Common myeloid progenitor, CD34-positive (primary cell): ENCODE measurements at regions not wholly inside any gene's neighbourhood (a gene's known extent, or its start where the extent isn't known, plus 50 kb on each side); places are given as distances from the start of the nearest gene placed in this dataset.

Experiments used
- CTCF ChIA-PET: fragments of 350-600 bp; sonication (Branson Sonifier 250); formaldehyde crosslinking; loops from one replicate; lab custom pipeline; 2021; ENCODE audit warnings: antibody characterized with exemption; lab: Charles Lee
- POLR2A ChIA-PET: fragments of 350-600 bp; sonication (Branson Sonifier 250); formaldehyde crosslinking; loops from one replicate; lab custom pipeline; 2021; ENCODE audit warnings: antibody characterized with exemption; lab: Charles Lee
- DNase-seq, 3 donors: peaks; one replicate each; pipeline versions ENCODE4 v3.0.0 to v3.0.0-alpha.2; 2013
- H3K27ac ChIP-seq, 2 experiments: 1 replicate in 1 of 2; 2 replicates in 1 of 2; pipeline ENCODE4 v1.7.0; 2013; ENCODE audit warnings: inconsistent platforms in 2 of 2, low read length in 2 of 2, mild to moderate bottlenecking in 2 of 2, low read depth in 1 of 2, moderate library complexity in 1 of 2; ENCODE audit not compliant: severe bottlenecking in 2 of 2, insufficient read depth in 1 of 2, poor library complexity in 1 of 2
- H3K27me3 ChIP-seq, 5 experiments: replicated peaks in 2 of 5; 1 replicate in 3 of 5; 2 replicates in 2 of 5; pipeline versions ENCODE4 v1.6.1 to v1.7.0; 2013; ENCODE audit warnings: low read length in 4 of 5, mild to moderate bottlenecking in 2 of 5, moderate library complexity in 2 of 5, inconsistent platforms in 1 of 5; ENCODE audit not compliant: insufficient read depth in 5 of 5, control insufficient read depth in 4 of 5
- H3K36me3 ChIP-seq, 4 experiments: 1 replicate in 2 of 4; 2 replicates in 2 of 4; pipeline versions ENCODE4 v1.6.1 to v1.7.0; 2013; ENCODE audit warnings: low read length in 3 of 4, control low read depth in 1 of 4, mild to moderate bottlenecking in 1 of 4; ENCODE audit not compliant: control insufficient read depth in 4 of 4, insufficient read depth in 4 of 4
- H3K4me1 ChIP-seq, 4 experiments: 1 replicate in 3 of 4; 2 replicates in 1 of 4; pipeline versions ENCODE4 v1.6.1 to v1.7.1; 2013; ENCODE audit warnings: low read length in 3 of 4, mild to moderate bottlenecking in 3 of 4, control low read depth in 1 of 4, inconsistent platforms in 1 of 4, moderate library complexity in 1 of 4; ENCODE audit not compliant: control insufficient read depth in 4 of 4, insufficient read depth in 4 of 4; ENCODE audit errors: control extremely low read depth in 1 of 4
- H3K4me3 ChIP-seq, 7 experiments: 1 replicate in 4 of 7; 2 replicates in 3 of 7; pipeline versions ENCODE4 v1.5.1 to v1.7.0; 2013; ENCODE audit warnings: mild to moderate bottlenecking in 7 of 7, low read length in 6 of 7, moderate library complexity in 6 of 7, inconsistent platforms in 2 of 7, low read depth in 2 of 7, control low read depth in 1 of 7; ENCODE audit not compliant: insufficient read depth in 4 of 7, control insufficient read depth in 1 of 7; ENCODE audit errors: extremely low read depth in 1 of 7
- H3K9me3 ChIP-seq, 5 experiments: 1 replicate in 4 of 5; 2 replicates in 1 of 5; pipeline versions ENCODE4 v1.6.1 to v1.7.1; 2013; ENCODE audit warnings: low read length in 4 of 5, mild to moderate bottlenecking in 2 of 5, inconsistent platforms in 1 of 5, low read depth in 1 of 5, moderate library complexity in 1 of 5; ENCODE audit not compliant: control insufficient read depth in 4 of 5, insufficient read depth in 2 of 5; ENCODE audit errors: control extremely low read depth in 1 of 5
- WGBS: methylation state at CpG from one replicate; pipeline ENCODE4 v1.1.5; 2013; ENCODE audit not compliant: insufficient coverage; 5-methylcytosine and 5-hydroxymethylcytosine counted together

DNA sequence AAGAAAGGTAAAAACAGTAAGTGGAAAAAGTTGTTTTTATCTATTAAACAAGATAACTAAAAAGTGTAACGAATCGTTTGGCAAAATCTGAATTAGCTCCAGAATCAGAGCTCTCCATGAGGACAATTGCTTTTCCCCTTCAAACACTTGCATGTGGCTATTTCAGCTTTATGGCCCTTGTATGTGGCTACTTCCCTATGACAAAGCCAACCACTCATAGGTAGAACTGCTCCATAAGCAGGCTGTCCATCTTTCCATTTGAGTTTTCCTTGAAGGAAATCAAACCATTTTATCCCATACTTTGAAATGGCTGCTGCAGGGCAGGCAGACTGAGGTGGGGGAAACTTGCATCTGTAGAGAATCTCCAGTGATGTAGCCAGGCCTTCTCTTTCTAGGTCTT is 445.5 kb upstream of the ID2 start:
- Histone ChIP-seq H3K27ac (no peak overlapping the region), H3K4me3 (no peak overlapping the region), H3K27me3 (no peaks in the 10 kb centered on the region), H3K9me3 (no peaks in the 10 kb centered on the region), H3K4me1 (peaks cover 18 to 58% (median 42%) of the 10 kb centered on the region in 4 experiments), H3K36me3 (no peaks in the 10 kb centered on the region)
- DNase-seq = no peak
- WGBS = no CpG with 5 or more reads among the region's 2 CpGs
- POLR2A ChIA-PET = no interaction called here
- CTCF ChIA-PET = no interaction called here

DNA sequence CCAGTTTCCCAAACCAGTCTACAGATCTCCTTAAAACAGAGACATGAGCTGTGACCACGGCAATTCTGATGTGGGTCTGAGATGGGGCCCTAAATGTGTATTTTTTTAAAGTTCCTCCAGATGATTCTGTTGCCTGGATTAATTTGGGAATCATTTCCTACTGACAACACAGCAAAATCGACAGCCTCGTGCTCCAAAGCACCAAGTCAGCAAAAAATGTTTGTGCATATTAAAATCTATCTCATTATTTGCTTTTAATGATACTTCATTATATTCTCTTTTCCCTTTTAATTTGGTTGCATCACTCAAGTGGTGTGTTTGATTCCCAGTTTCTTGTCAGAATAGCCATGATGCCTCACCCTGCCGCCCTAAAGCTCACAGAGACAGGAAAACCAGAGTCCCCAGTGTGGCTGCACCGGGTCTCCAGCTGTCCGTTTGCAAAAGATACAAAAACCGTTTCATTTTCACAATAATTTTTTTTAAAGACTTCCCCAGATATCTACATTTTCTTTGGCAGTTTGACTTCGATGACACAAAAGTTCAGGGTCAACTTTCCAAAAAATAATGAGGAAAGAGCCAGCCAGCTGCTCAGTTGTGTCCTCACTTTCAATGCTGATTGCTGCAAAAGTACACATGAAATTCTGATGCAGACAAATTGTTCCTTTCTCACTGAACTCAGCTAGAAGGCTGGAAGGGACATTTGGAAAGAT is 443.2 kb upstream of the ID2 start:
- Histone ChIP-seq H3K27ac (peak overlapping the region in 1 of 2 experiments; percentile 17), H3K4me1 (peaks cover 18 to 58% (median 42%) of the 10 kb centered on the region in 4 experiments), H3K27me3 (no peaks in the 10 kb centered on the region), H3K9me3 (peaks cover 0 to 6% (median 0%) of the 10 kb centered on the region in 5 experiments), H3K36me3 (no peaks in the 10 kb centered on the region), H3K4me3 (peak overlapping the region in 2 of 7 experiments; percentile 19 to 21)
- 0% methylated on average over 3 of the region's 8 CpGs for WGBS
- POLR2A ChIA-PET = no interaction called here
- peak in 2 of 3 donors; percentile 59 to 63 for DNase-seq
- CTCF ChIA-PET = interaction anchor here (0.7 to 2.4 kb wide), 5 partner anchors 9 to 305 kb away, joined by 3 to 9 read pairs (median 4); no protein-coding TSS in a partner anchor

DNA sequence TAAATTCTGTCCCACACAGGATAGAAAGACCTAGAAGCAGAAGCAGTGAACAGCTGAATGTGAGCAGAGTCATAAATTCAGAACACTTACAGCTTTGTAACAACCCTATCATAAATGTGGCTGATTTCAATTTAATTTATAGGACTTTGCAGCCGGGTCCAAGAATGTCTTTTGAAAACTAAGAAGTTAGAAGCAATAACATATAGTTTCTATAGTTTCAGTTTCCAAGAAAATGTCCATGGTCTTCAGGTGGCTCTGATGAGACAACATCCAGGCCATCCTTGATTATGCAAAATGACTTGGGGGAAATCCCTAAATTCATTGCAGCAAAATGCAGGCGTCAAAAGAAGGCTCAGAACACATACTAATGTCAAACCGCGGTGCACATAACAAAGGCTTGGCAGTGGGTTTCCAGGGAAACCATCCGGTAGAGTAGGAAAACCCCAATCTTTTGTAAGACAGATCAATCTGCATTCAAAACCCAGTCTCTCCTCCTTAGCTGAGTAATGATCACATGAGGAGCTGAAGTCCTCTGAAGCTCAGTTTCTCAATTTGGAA is 442.2 kb upstream of the ID2 start:
- H3K27me3 ChIP-seq = no peaks in the 10 kb centered on the region
- POLR2A ChIA-PET = no interaction called here
- peaks cover 13 to 53% (median 39%) of the 10 kb centered on the region in 4 experiments for H3K4me1 ChIP-seq
- H3K4me3 ChIP-seq = no peak overlapping the region
- peak; percentile 36 to 88 (median 88) for DNase-seq
- no peaks in the 10 kb centered on the region for H3K36me3 ChIP-seq
- 6% methylated on average over 4 of the region's 5 CpGs for WGBS
- H3K27ac ChIP-seq = no peak overlapping the region
- CTCF ChIA-PET = interaction anchor here (1.0 to 2.4 kb wide), 6 partner anchors 9 to 304 kb away, joined by 3 to 9 read pairs (median 4); no protein-coding TSS in a partner anchor
- H3K9me3 ChIP-seq = peaks cover 0 to 14% (median 0%) of the 10 kb centered on the region in 5 experiments

DNA sequence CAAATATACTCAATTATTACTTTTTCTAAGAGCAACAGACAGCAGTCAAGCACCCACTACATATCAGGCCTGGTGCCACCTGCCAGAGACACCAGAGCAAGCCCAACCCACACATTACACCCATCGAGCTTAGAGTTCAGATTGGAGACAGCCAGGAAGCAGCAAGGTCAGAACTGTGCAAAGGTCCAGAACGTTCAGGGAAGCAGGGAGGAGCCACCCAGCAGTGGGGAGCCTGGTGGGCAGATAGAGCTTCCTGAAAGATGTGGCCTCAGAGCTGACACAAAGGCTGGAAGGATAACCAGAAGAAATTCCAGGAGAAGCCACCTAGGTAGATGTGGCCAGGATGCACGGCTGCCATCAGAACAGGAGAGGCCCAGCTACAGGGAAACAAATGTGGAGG is 440.5 kb upstream of the ID2 start:
- H3K4me1 ChIP-seq = peaks cover 13 to 40% (median 35%) of the 10 kb centered on the region in 4 experiments
- H3K9me3 ChIP-seq = peaks cover 0 to 22% (median 5%) of the 10 kb centered on the region in 5 experiments
- no peak for DNase-seq
- H3K27me3 ChIP-seq = no peaks in the 10 kb centered on the region
- ChIA-PET CTCF (interaction anchor here (1.7 kb wide), 1 partner anchor 12 kb away, joined by 5 read pairs; no protein-coding TSS in a partner anchor), POLR2A (no interaction called here)
- H3K27ac ChIP-seq = no peak overlapping the region
- H3K36me3 ChIP-seq = no peaks in the 10 kb centered on the region
- 75% methylated on average over 3 of the region's 3 CpGs for WGBS
- no peak overlapping the region for H3K4me3 ChIP-seq

DNA sequence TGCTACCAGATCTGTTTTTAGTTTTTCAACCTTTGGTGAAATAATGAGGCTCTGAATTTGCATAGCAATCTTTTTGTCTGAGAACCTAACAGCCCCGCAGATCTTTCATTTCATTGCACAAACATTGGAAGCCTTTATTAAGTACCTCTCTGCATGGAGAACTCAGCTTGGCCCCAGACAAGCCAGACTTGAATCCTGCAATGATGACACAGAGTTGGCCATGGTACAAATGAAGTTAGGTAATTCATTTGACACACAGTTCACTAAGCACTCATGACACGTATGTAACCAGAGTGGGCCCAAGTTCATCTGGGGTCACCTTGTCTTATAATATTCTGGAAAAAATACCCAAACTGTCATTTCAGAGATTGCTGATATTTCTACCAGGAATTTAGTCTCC is 439.1 kb upstream of the ID2 start:
- WGBS = 100% methylated on average over 1 of the region's 2 CpGs
- H3K4me3 ChIP-seq = no peak overlapping the region
- H3K9me3 ChIP-seq = peaks cover 0 to 28% (median 5%) of the 10 kb centered on the region in 5 experiments
- no peaks in the 10 kb centered on the region for H3K27me3 ChIP-seq
- ChIA-PET POLR2A (no interaction called here), CTCF (no interaction called here)
- no peak overlapping the region for H3K27ac ChIP-seq
- no peak for DNase-seq
- peaks cover 13 to 39% (median 32%) of the 10 kb centered on the region in 4 experiments for H3K4me1 ChIP-seq
- H3K36me3 ChIP-seq = no peaks in the 10 kb centered on the region

DNA sequence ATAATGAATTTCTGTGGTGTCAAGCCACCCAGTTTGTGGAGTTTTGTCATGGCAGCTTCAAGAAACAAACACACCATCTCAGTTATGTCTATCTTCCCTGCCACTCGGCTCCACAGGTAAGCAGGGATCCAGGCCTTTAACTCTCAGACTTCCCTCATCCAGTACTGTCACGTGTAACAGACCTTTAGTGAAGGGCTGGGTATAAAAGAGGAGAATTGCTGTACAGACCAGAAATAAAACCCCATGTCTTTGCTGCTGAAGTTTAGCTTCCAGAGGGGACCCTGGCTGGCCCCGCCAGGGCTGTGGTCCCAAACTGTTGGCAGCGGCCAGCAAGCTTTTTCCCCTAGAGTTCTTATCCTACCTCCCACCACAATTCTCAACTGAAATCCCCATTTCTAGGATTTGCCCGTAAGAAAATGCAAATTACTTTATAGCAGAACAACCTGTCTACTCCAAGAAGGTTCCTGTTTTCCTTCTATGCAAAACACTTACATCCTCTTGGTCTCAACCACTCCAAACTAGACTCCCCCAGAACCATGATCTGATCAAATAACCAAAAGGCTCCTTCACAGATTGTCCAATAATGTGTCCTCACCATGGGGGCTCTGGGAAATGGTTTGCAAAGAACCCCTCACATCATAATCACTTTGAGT is 438.0 kb upstream of the ID2 start:
- Histone ChIP-seq H3K9me3 (peaks cover 0 to 28% (median 5%) of the 10 kb centered on the region in 5 experiments), H3K4me1 (peaks cover 5 to 28% (median 22%) of the 10 kb centered on the region in 4 experiments), H3K4me3 (peak overlapping the region in 1 of 7 experiments; percentile 17), H3K27ac (no peak overlapping the region), H3K27me3 (no peaks in the 10 kb centered on the region), H3K36me3 (no peaks in the 10 kb centered on the region)
- no peak for DNase-seq
- ChIA-PET CTCF (no interaction called here), POLR2A (no interaction called here)
- 91% methylated on average over 1 of the region's 5 CpGs for WGBS
